ENCODE measurements at regions not wholly inside any gene's neighbourhood (a gene's known extent, or its start where the extent isn't known, plus 50 kb on each side); places are given as distances from the start of the nearest gene placed in this dataset.
"Not testable (repeated sequence)": the region's sequence is repeated elsewhere in the genome, so short reads cannot be mapped to it uniquely, and the experiment has no call there.

- DNase-seq = no peak
These were observed 185.7 kb upstream of the EYA4 start for GRCh38 chr6:133055441-133055966.

GRCh38 chr6:133057352-133057751, 183.8 kb upstream of the EYA4 start:
- no peak for DNase-seq

GRCh38 chr6:133062077-133062476, 179.1 kb upstream of the EYA4 start:
- DNase-seq = no peak

GRCh38 chr6:133062696-133063306, 178.4 kb upstream of the EYA4 start:
- DNase-seq = no peak

GRCh38 chr6:133067960-133068359, 173.2 kb upstream of the EYA4 start:
- DNase-seq = no peak

GRCh38 chr6:133070410-133071043, 170.6 kb upstream of the EYA4 start:
- no peak for DNase-seq

- no peak for DNase-seq
These were observed 161.3 kb upstream of the EYA4 start for GRCh38 chr6:133079901-133080300.

- no peak for DNase-seq
These were observed 157.7 kb upstream of the EYA4 start for GRCh38 chr6:133083248-133083967.

- DNase-seq = no peak
These were observed 155.7 kb upstream of the EYA4 start for GRCh38 chr6:133085471-133085870.

GRCh38 chr6:133085896-133086295, 155.3 kb upstream of the EYA4 start:
- no peak for DNase-seq

- no peak for DNase-seq
These were observed 152.0 kb upstream of the EYA4 start for GRCh38 chr6:133088931-133089695.

GRCh38 chr6:133092199-133092598, 149.0 kb upstream of the EYA4 start:
- DNase-seq = no peak

GRCh38 chr6:133092771-133093170, 148.4 kb upstream of the EYA4 start:
- no peak for DNase-seq

- not testable (repeated sequence) for DNase-seq
These were observed 147.9 kb upstream of the EYA4 start for GRCh38 chr6:133093211-133093610.

- no peak for DNase-seq
These were observed 147.2 kb upstream of the EYA4 start for GRCh38 chr6:133093956-133094355.

- no peak for DNase-seq
These were observed 143.9 kb upstream of the EYA4 start for GRCh38 chr6:133097208-133097607.

GRCh38 chr6:133099573-133099972, 141.6 kb upstream of the EYA4 start:
- no peak for DNase-seq

- DNase-seq = no peak
These were observed 140.3 kb upstream of the EYA4 start for GRCh38 chr6:133100865-133101264.

GRCh38 chr6:133101790-133102189, 139.4 kb upstream of the EYA4 start:
- DNase-seq = no peak

GRCh38 chr6:133106934-133107333, 134.2 kb upstream of the EYA4 start:
- DNase-seq = no peak

GRCh38 chr6:133108419-133108818, 132.7 kb upstream of the EYA4 start:
- DNase-seq = no peak

- DNase-seq = no peak
These were observed 126.2 kb upstream of the EYA4 start for GRCh38 chr6:133114973-133115372.

GRCh38 chr6:133115946-133116345, 125.2 kb upstream of the EYA4 start:
- DNase-seq = no peak
